ENCODE measurements at regions not wholly inside any gene's neighbourhood (a gene's known extent, or its start where the extent isn't known, plus 50 kb on each side); places are given as distances from the start of the nearest gene placed in this dataset.

GRCh38 chr16:49129935-49130334 lies 151.7 kb downstream of the CBLN1 start:
- no peaks in the 10 kb centered on the region for H3K9me3 ChIP-seq (ENCODE audit: control extremely low read depth in 1 of 5, control insufficient read depth in 4 of 5, insufficient read depth in 2 of 5, low read depth in 1 of 5, low read length in 4 of 5)
- DNase-seq = no peak
- H3K4me3 ChIP-seq (ENCODE audit: control insufficient read depth in 1 of 7, extremely low read depth in 1 of 7, insufficient read depth in 4 of 7, low read depth in 2 of 7, low read length in 6 of 7) = no peak overlapping the region
- no peaks in the 10 kb centered on the region for H3K4me1 ChIP-seq (ENCODE audit: control extremely low read depth in 1 of 4, control insufficient read depth in 4 of 4, insufficient read depth in 4 of 4, low read length in 3 of 4)
- POLR2A ChIA-PET = no interaction called here
- H3K36me3 ChIP-seq (ENCODE audit: control insufficient read depth in 4 of 4, insufficient read depth in 4 of 4, low read length in 3 of 4) = no peaks in the 10 kb centered on the region
- CTCF ChIA-PET = no interaction called here
- WGBS (ENCODE audit: insufficient coverage) = 100% methylated on average over 1 of the region's 1 CpG
- H3K27ac ChIP-seq (ENCODE audit: insufficient read depth in 1 of 2, low read depth in 1 of 2, low read length in 2 of 2, poor library complexity in 1 of 2, severe bottlenecking in 2 of 2) = no peak overlapping the region
- no peaks in the 10 kb centered on the region for H3K27me3 ChIP-seq (replicated peaks in 2 of 5; ENCODE audit: control insufficient read depth in 4 of 5, insufficient read depth in 5 of 5, low read length in 4 of 5)

GRCh38 chr16:49128740-49129139 lies 152.9 kb downstream of the CBLN1 start:
- no peaks in the 10 kb centered on the region for H3K27me3 ChIP-seq (replicated peaks in 2 of 5; ENCODE audit: control insufficient read depth in 4 of 5, insufficient read depth in 5 of 5, low read length in 4 of 5)
- H3K9me3 ChIP-seq (ENCODE audit: control extremely low read depth in 1 of 5, control insufficient read depth in 4 of 5, insufficient read depth in 2 of 5, low read depth in 1 of 5, low read length in 4 of 5) = no peaks in the 10 kb centered on the region
- no peaks in the 10 kb centered on the region for H3K36me3 ChIP-seq (ENCODE audit: control insufficient read depth in 4 of 4, insufficient read depth in 4 of 4, low read length in 3 of 4)
- no peak overlapping the region for H3K27ac ChIP-seq (ENCODE audit: insufficient read depth in 1 of 2, low read depth in 1 of 2, low read length in 2 of 2, poor library complexity in 1 of 2, severe bottlenecking in 2 of 2)
- no peaks in the 10 kb centered on the region for H3K4me1 ChIP-seq (ENCODE audit: control extremely low read depth in 1 of 4, control insufficient read depth in 4 of 4, insufficient read depth in 4 of 4, low read length in 3 of 4)
- POLR2A ChIA-PET = no interaction called here
- H3K4me3 ChIP-seq (ENCODE audit: control insufficient read depth in 1 of 7, extremely low read depth in 1 of 7, insufficient read depth in 4 of 7, low read depth in 2 of 7, low read length in 6 of 7) = no peak overlapping the region
- DNase-seq = no peak
- CTCF ChIA-PET = no interaction called here
- WGBS (ENCODE audit: insufficient coverage) = 90% methylated on average over 1 of the region's 2 CpGs

- Histone ChIP-seq H3K27me3 (replicated peaks in 2 of 5; ENCODE audit: control insufficient read depth in 4 of 5, insufficient read depth in 5 of 5, low read length in 4 of 5) (no peaks in the 10 kb centered on the region), H3K36me3 (ENCODE audit: control insufficient read depth in 4 of 4, insufficient read depth in 4 of 4, low read length in 3 of 4) (no peaks in the 10 kb centered on the region), H3K4me1 (ENCODE audit: control extremely low read depth in 1 of 4, control insufficient read depth in 4 of 4, insufficient read depth in 4 of 4, low read length in 3 of 4) (no peaks in the 10 kb centered on the region), H3K9me3 (ENCODE audit: control extremely low read depth in 1 of 5, control insufficient read depth in 4 of 5, insufficient read depth in 2 of 5, low read depth in 1 of 5, low read length in 4 of 5) (no peaks in the 10 kb centered on the region), H3K27ac (ENCODE audit: insufficient read depth in 1 of 2, low read depth in 1 of 2, low read length in 2 of 2, poor library complexity in 1 of 2, severe bottlenecking in 2 of 2) (no peak overlapping the region), H3K4me3 (ENCODE audit: control insufficient read depth in 1 of 7, extremely low read depth in 1 of 7, insufficient read depth in 4 of 7, low read depth in 2 of 7, low read length in 6 of 7) (no peak overlapping the region)
- WGBS (ENCODE audit: insufficient coverage) = no CpG with 5 or more reads among the region's 1 CpG
- peak in 2 of 3 donors; percentile 2 to 3 for DNase-seq
- POLR2A ChIA-PET = no interaction called here
- CTCF ChIA-PET = no interaction called here
These were observed 154.5 kb downstream of the CBLN1 start for GRCh38 chr16:49127103-49127502.

DNA sequence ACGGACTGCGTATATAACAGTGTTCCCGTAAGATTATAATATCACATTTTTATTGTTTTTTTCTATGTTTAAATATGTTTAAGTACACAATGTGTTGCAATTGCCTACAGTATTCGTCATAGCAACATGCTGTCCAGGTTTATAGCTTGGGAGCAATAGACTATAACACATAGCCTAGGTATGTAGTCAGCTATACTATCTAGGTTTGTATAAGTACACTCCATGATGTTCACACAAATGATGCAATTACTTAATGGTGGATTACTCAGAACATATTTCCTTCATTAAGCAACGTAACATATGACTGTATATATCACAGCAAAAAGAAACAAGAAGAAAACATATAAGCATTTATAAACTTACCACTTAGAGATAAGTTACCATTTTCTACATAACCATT lies 160.0 kb downstream of the CBLN1 start:
- ChIA-PET POLR2A (no interaction called here), CTCF (no interaction called here)
- no peaks in the 10 kb centered on the region for H3K36me3 ChIP-seq (ENCODE audit: control insufficient read depth in 4 of 4, insufficient read depth in 4 of 4, low read length in 3 of 4)
- H3K27ac ChIP-seq (ENCODE audit: insufficient read depth in 1 of 2, low read depth in 1 of 2, low read length in 2 of 2, poor library complexity in 1 of 2, severe bottlenecking in 2 of 2) = no peak overlapping the region
- H3K4me3 ChIP-seq (ENCODE audit: control insufficient read depth in 1 of 7, extremely low read depth in 1 of 7, insufficient read depth in 4 of 7, low read depth in 2 of 7, low read length in 6 of 7) = no peak overlapping the region
- H3K9me3 ChIP-seq (ENCODE audit: control extremely low read depth in 1 of 5, control insufficient read depth in 4 of 5, insufficient read depth in 2 of 5, low read depth in 1 of 5, low read length in 4 of 5) = no peaks in the 10 kb centered on the region
- no peaks in the 10 kb centered on the region for H3K4me1 ChIP-seq (ENCODE audit: control extremely low read depth in 1 of 4, control insufficient read depth in 4 of 4, insufficient read depth in 4 of 4, low read length in 3 of 4)
- H3K27me3 ChIP-seq (replicated peaks in 2 of 5; ENCODE audit: control insufficient read depth in 4 of 5, insufficient read depth in 5 of 5, low read length in 4 of 5) = no peaks in the 10 kb centered on the region
- WGBS (ENCODE audit: insufficient coverage) = no CpG with 5 or more reads among the region's 5 CpGs
- DNase-seq = no peak

DNA sequence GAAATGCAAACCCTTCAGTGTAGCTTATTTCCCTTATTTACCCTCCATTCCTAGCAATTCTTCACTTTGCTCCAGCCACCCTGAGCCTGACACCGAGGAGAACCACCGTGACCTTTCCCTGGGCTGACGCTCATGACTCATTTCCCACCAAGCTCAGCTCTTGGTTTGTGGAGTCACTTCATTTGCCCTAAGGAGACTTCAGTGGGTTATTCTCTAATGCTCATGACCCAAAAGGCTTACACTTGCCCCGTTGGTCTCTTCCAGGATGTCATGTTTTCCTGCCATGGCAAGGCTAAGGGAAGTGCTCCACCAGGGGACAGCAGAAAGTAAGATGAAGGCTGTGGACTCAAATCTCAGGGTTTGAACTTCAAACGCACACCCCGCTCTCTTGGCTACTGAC lies 161.0 kb downstream of the CBLN1 start:
- Histone ChIP-seq H3K27me3 (replicated peaks in 2 of 5; ENCODE audit: control insufficient read depth in 4 of 5, insufficient read depth in 5 of 5, low read length in 4 of 5) (no peaks in the 10 kb centered on the region), H3K4me3 (ENCODE audit: control insufficient read depth in 1 of 7, extremely low read depth in 1 of 7, insufficient read depth in 4 of 7, low read depth in 2 of 7, low read length in 6 of 7) (no peak overlapping the region), H3K4me1 (ENCODE audit: control extremely low read depth in 1 of 4, control insufficient read depth in 4 of 4, insufficient read depth in 4 of 4, low read length in 3 of 4) (no peaks in the 10 kb centered on the region), H3K27ac (ENCODE audit: insufficient read depth in 1 of 2, low read depth in 1 of 2, low read length in 2 of 2, poor library complexity in 1 of 2, severe bottlenecking in 2 of 2) (no peak overlapping the region), H3K9me3 (ENCODE audit: control extremely low read depth in 1 of 5, control insufficient read depth in 4 of 5, insufficient read depth in 2 of 5, low read depth in 1 of 5, low read length in 4 of 5) (no peaks in the 10 kb centered on the region), H3K36me3 (ENCODE audit: control insufficient read depth in 4 of 4, insufficient read depth in 4 of 4, low read length in 3 of 4) (no peaks in the 10 kb centered on the region)
- WGBS (ENCODE audit: insufficient coverage) = 78% methylated on average over 6 of the region's 6 CpGs
- DNase-seq = no peak
- ChIA-PET CTCF (interaction anchor here (0.7 kb wide), 1 partner anchor 13 kb away, joined by 3 read pairs; no protein-coding TSS in a partner anchor), POLR2A (no interaction called here)

DNA sequence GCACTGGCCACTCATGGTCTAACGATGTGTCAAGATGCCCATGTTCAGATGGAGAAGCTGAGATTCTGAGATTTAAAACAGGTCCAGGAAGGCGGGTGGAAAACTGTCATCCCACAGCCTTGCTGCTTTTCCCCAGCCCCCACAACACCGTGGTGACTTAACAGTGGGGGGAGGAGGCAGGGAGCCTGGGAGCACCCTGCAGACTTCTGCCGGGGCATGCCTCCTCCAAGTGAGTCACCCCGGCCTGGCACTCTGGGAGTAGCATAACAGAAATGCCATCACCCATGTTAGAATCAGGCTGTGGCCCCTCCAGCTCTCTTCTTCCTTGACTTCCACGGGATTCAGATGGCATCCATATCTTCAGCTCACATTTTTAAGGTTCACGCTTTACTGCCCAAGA lies 164.8 kb downstream of the CBLN1 start:
- Histone ChIP-seq H3K4me3 (ENCODE audit: control insufficient read depth in 1 of 7, extremely low read depth in 1 of 7, insufficient read depth in 4 of 7, low read depth in 2 of 7, low read length in 6 of 7) (no peak overlapping the region), H3K27ac (ENCODE audit: insufficient read depth in 1 of 2, low read depth in 1 of 2, low read length in 2 of 2, poor library complexity in 1 of 2, severe bottlenecking in 2 of 2) (no peak overlapping the region), H3K27me3 (replicated peaks in 2 of 5; ENCODE audit: control insufficient read depth in 4 of 5, insufficient read depth in 5 of 5, low read length in 4 of 5) (peaks cover 0 to 2% (median 0%) of the 10 kb centered on the region in 5 experiments), H3K36me3 (ENCODE audit: control insufficient read depth in 4 of 4, insufficient read depth in 4 of 4, low read length in 3 of 4) (no peaks in the 10 kb centered on the region), H3K4me1 (ENCODE audit: control extremely low read depth in 1 of 4, control insufficient read depth in 4 of 4, insufficient read depth in 4 of 4, low read length in 3 of 4) (no peaks in the 10 kb centered on the region), H3K9me3 (ENCODE audit: control extremely low read depth in 1 of 5, control insufficient read depth in 4 of 5, insufficient read depth in 2 of 5, low read depth in 1 of 5, low read length in 4 of 5) (no peaks in the 10 kb centered on the region)
- CTCF ChIA-PET = no interaction called here
- WGBS (ENCODE audit: insufficient coverage) = 87% methylated on average over 7 of the region's 7 CpGs
- no peak for DNase-seq
- POLR2A ChIA-PET = no interaction called here

DNA sequence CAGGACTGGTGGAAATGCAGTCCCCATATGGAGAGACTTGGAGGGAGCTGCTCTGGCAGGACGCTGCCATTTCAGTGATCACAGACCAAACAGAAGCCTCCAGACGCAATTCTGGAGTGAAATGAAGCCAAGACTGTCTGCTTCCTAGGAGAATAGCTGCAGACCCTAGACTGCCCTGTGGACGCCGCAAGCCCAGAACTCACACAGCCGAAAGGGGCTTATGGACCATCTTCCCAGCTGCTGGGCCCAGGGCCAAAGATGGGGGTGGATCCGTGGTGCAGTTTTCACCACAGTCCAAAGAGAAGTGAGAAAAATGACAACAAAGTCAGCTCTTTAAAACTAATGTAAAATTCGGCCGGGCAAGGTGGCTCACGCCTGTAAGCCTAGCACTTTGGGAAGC lies 165.7 kb downstream of the CBLN1 start:
- Histone ChIP-seq H3K27me3 (replicated peaks in 2 of 5; ENCODE audit: control insufficient read depth in 4 of 5, insufficient read depth in 5 of 5, low read length in 4 of 5) (peaks cover 0 to 2% (median 0%) of the 10 kb centered on the region in 5 experiments), H3K4me3 (ENCODE audit: control insufficient read depth in 1 of 7, extremely low read depth in 1 of 7, insufficient read depth in 4 of 7, low read depth in 2 of 7, low read length in 6 of 7) (no peak overlapping the region), H3K4me1 (ENCODE audit: control extremely low read depth in 1 of 4, control insufficient read depth in 4 of 4, insufficient read depth in 4 of 4, low read length in 3 of 4) (no peaks in the 10 kb centered on the region), H3K27ac (ENCODE audit: insufficient read depth in 1 of 2, low read depth in 1 of 2, low read length in 2 of 2, poor library complexity in 1 of 2, severe bottlenecking in 2 of 2) (no peak overlapping the region), H3K36me3 (ENCODE audit: control insufficient read depth in 4 of 4, insufficient read depth in 4 of 4, low read length in 3 of 4) (no peaks in the 10 kb centered on the region), H3K9me3 (ENCODE audit: control extremely low read depth in 1 of 5, control insufficient read depth in 4 of 5, insufficient read depth in 2 of 5, low read depth in 1 of 5, low read length in 4 of 5) (no peaks in the 10 kb centered on the region)
- no peak for DNase-seq
- ChIA-PET POLR2A (no interaction called here), CTCF (no interaction called here)
- 87% methylated on average over 8 of the region's 9 CpGs for WGBS (ENCODE audit: insufficient coverage)

All from common myeloid progenitor, CD34-positive (primary cell).